ENCODE measurements at regions not wholly inside any gene's neighbourhood (a gene's known extent, or its start where the extent isn't known, plus 50 kb on each side); places are given as distances from the start of the nearest gene placed in this dataset.

- no peak for TF ChIP-seq POLR2AphosphoS5 (IDR thresholded peaks at IDR 0.05)
- no peak for TF ChIP-seq POLR2A (IDR thresholded peaks at IDR 0.05)
Observed at GRCh38 chr5:97427235-97427634, 244.2 kb upstream of the RIOK2 start.
